Spinal cord (tissue), 9 donors: ENCODE measurements at regions not wholly inside any gene's neighbourhood (a gene's known extent, or its start where the extent isn't known, plus 50 kb on each side); places are given as distances from the start of the nearest gene placed in this dataset.
A peak's percentile ranks its signal among the peaks of the same experiment; 100 is the strongest.

Experiments
- DNase-seq, 6 donors: peaks; one replicate each; pipeline versions ENCODE4 v3.0.0 to v3.0.0-alpha.2; 2013 to 2015; ENCODE audit warnings: low spot score in 6 of 6, low read depth in 4 of 6
- H3K27ac ChIP-seq: one replicate; pipeline ENCODE4 v1.5.1; 2013; ENCODE audit warnings: low read depth, low read length, control low read depth
- H3K27me3 ChIP-seq: one replicate; pipeline ENCODE4 v1.6.1; 2013; ENCODE audit warnings: low read length; ENCODE audit not compliant: control insufficient read depth, insufficient read depth
- H3K36me3 ChIP-seq: one replicate; pipeline ENCODE4 v1.6.1; 2013; ENCODE audit warnings: low read length; ENCODE audit not compliant: control insufficient read depth, insufficient read depth
- H3K4me1 ChIP-seq: one replicate; pipeline ENCODE4 v1.6.1; 2013; ENCODE audit warnings: low read length; ENCODE audit not compliant: control insufficient read depth, insufficient read depth
- H3K4me3 ChIP-seq: one replicate; pipeline ENCODE4 v1.5.1; 2013; ENCODE audit warnings: low read depth, low read length, control low read depth
- H3K9me3 ChIP-seq: one replicate; pipeline ENCODE4 v1.6.1; 2013; ENCODE audit warnings: low read length; ENCODE audit not compliant: control insufficient read depth, insufficient read depth
- WGBS: methylation state at CpG from one replicate; pipeline ENCODE4 v1.1.5; 2013; ENCODE audit warnings: missing lambda C conversion rate; ENCODE audit not compliant: insufficient coverage; 5-methylcytosine and 5-hydroxymethylcytosine counted together
- donor health status: healthy.

GRCh38 chr11:122345586-122345985, 229.6 kb upstream of the BLID start:
- H3K4me3 ChIP-seq = no peak overlapping the region
- H3K36me3 ChIP-seq = no peaks in the 10 kb centered on the region
- DNase-seq = no peak
- no peaks in the 10 kb centered on the region for H3K9me3 ChIP-seq
- no peaks in the 10 kb centered on the region for H3K27me3 ChIP-seq
- no peaks in the 10 kb centered on the region for H3K4me1 ChIP-seq
- no peak overlapping the region for H3K27ac ChIP-seq
- WGBS = no CpG with 5 or more reads among the region's 7 CpGs

- WGBS = 70% methylated on average over 2 of the region's 3 CpGs
- Histone ChIP-seq H3K36me3 (no peaks in the 10 kb centered on the region), H3K9me3 (no peaks in the 10 kb centered on the region), H3K4me1 (no peaks in the 10 kb centered on the region), H3K4me3 (no peak overlapping the region), H3K27ac (no peak overlapping the region), H3K27me3 (no peaks in the 10 kb centered on the region)
- DNase-seq = peak in 1 of 6 donors; percentile 73
These were observed 228.2 kb upstream of the BLID start for GRCh38 chr11:122344215-122344614.

GRCh38 chr11:122343210-122343609, 227.2 kb upstream of the BLID start:
- Histone ChIP-seq H3K27me3 (no peaks in the 10 kb centered on the region), H3K4me1 (no peaks in the 10 kb centered on the region), H3K27ac (peak overlapping the region; percentile 72), H3K4me3 (no peak overlapping the region), H3K36me3 (no peaks in the 10 kb centered on the region), H3K9me3 (no peaks in the 10 kb centered on the region)
- DNase-seq = peak in 1 of 6 donors; percentile 61
- WGBS = no CpG with 5 or more reads among the region's 3 CpGs

GRCh38 chr11:122342089-122342744, 226.2 kb upstream of the BLID start:
- no peak overlapping the region for H3K4me3 ChIP-seq
- DNase-seq = no peak
- H3K36me3 ChIP-seq = no peaks in the 10 kb centered on the region
- no peaks in the 10 kb centered on the region for H3K4me1 ChIP-seq
- H3K27me3 ChIP-seq = no peaks in the 10 kb centered on the region
- 100% methylated on average over 1 of the region's 4 CpGs for WGBS
- H3K27ac ChIP-seq = peak overlapping the region; percentile 72
- no peaks in the 10 kb centered on the region for H3K9me3 ChIP-seq

GRCh38 chr11:122341477-122341876, 225.5 kb upstream of the BLID start:
- no peaks in the 10 kb centered on the region for H3K27me3 ChIP-seq
- no peaks in the 10 kb centered on the region for H3K9me3 ChIP-seq
- H3K4me1 ChIP-seq = no peaks in the 10 kb centered on the region
- H3K36me3 ChIP-seq = no peaks in the 10 kb centered on the region
- peak in 1 of 6 donors; percentile 69 for DNase-seq
- peak overlapping the region; percentile 72 for H3K27ac ChIP-seq
- no peak overlapping the region for H3K4me3 ChIP-seq
- no CpG with 5 or more reads among the region's 2 CpGs for WGBS

- Histone ChIP-seq H3K9me3 (no peaks in the 10 kb centered on the region), H3K36me3 (no peaks in the 10 kb centered on the region), H3K4me3 (no peak overlapping the region), H3K27ac (peak overlapping the region; percentile 72), H3K27me3 (no peaks in the 10 kb centered on the region), H3K4me1 (no peaks in the 10 kb centered on the region)
- no CpG with 5 or more reads among the region's 3 CpGs for WGBS
- DNase-seq = no peak
These were observed 224.7 kb upstream of the BLID start for GRCh38 chr11:122340607-122341290.

GRCh38 chr11:122339436-122340060, 223.5 kb upstream of the BLID start:
- peaks cover 3% of the 10 kb centered on the region for H3K4me1 ChIP-seq
- no peak for DNase-seq
- WGBS = no CpG with 5 or more reads among the region's 2 CpGs
- no peak overlapping the region for H3K4me3 ChIP-seq
- no peaks in the 10 kb centered on the region for H3K36me3 ChIP-seq
- no peaks in the 10 kb centered on the region for H3K27me3 ChIP-seq
- peak overlapping the region; percentile 69 for H3K27ac ChIP-seq
- no peaks in the 10 kb centered on the region for H3K9me3 ChIP-seq

- Histone ChIP-seq H3K27ac (peak overlapping the region; percentile 54), H3K4me1 (peaks cover 3% of the 10 kb centered on the region), H3K4me3 (no peak overlapping the region), H3K27me3 (no peaks in the 10 kb centered on the region), H3K36me3 (no peaks in the 10 kb centered on the region), H3K9me3 (no peaks in the 10 kb centered on the region)
- DNase-seq = peak in 1 of 6 donors; percentile 32
- WGBS = 83% methylated on average over 1 of the region's 4 CpGs
These were observed 221.7 kb upstream of the BLID start for GRCh38 chr11:122337704-122338103.

GRCh38 chr11:122337241-122337640, 221.2 kb upstream of the BLID start:
- no peaks in the 10 kb centered on the region for H3K27me3 ChIP-seq
- peak overlapping the region; percentile 54 for H3K27ac ChIP-seq
- peaks cover 3% of the 10 kb centered on the region for H3K4me1 ChIP-seq
- H3K9me3 ChIP-seq = no peaks in the 10 kb centered on the region
- no peak for DNase-seq
- no peak overlapping the region for H3K4me3 ChIP-seq
- H3K36me3 ChIP-seq = no peaks in the 10 kb centered on the region
- no CpG with 5 or more reads among the region's 5 CpGs for WGBS
